NCI-H1105 (cell line): ENCODE measurements at regions not wholly inside any gene's neighbourhood (a gene's known extent, or its start where the extent isn't known, plus 50 kb on each side); places are given as distances from the start of the nearest gene placed in this dataset.

Source experiments
- DNase-seq: peaks from one replicate; lab custom pipeline; 2025; lab: John Stamatoyannopoulos, UW

GRCh38 chr3:86731501-86731901, 259.4 kb downstream of the VGLL3 start:
- no peak for DNase-seq

DNA sequence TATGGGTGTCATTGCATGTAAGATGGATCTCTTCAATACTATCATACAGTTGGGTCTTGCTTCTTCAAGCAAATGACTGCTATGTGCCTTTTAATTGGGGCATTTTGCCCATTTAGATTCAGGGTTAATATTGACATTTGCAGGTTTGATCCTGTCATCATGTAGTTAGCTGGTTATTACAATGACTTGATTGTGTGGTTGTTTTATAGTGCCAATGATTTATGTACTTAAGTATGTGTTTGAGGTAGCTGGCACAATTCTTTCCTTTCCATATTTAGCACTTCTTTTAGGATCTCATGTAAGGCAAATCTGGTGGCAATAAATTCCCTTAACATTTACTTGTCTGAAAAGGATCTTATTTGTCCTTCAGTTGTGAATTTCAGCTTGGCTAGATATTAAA, 267.5 kb downstream of the VGLL3 start:
- no peak for DNase-seq

GRCh38 chr3:86711634-86712033, 279.3 kb downstream of the VGLL3 start:
- DNase-seq, result no peak

DNA sequence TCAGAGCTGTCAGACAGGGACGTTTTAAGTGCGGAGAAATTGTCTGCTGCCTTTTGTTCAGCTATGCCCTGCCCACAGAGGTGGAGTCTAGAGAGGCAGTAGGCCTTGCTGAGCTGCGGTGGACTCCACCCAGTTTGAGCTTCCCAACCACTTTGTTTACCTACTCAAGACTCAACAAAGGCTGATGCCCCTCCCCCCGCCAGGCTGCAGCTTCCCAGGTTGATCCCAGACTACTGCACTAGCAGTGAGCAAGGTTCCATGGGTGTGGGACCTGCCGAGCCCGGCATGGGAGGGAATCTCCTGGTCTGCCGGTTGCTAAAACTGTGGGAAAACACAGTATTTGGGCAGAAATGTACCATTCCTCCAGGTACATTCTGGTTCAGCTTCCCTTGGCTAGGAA, 282.1 kb downstream of the VGLL3 start:
- DNase-seq, result no peak

DNA sequence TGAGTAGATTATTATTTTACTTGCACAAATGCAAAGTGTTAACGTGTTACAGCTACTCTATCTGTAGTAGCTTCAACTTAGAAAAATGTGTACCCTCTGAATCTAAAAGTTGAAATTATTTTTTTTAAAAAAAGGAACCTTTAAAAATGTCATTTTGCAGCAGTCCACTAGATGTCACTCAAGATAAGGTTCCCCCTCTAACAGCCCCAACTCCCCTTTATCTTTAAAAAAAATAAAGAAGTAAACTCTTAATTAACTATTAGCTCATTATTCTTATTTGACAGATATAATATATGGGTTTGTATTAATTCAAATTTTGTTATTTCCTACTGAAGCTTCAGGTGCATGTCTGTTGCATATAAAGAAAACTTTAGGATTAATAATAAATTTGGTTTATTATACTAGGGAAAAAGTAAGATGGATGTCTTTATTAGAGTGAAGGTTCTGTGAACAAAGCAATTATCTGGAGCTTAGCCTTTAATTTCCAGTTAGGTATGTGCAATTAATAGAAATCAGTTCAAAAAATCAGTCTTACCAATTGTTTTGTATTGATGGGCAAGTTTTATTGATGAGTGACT, 288.5 kb downstream of the VGLL3 start:
- no peak for DNase-seq

DNA sequence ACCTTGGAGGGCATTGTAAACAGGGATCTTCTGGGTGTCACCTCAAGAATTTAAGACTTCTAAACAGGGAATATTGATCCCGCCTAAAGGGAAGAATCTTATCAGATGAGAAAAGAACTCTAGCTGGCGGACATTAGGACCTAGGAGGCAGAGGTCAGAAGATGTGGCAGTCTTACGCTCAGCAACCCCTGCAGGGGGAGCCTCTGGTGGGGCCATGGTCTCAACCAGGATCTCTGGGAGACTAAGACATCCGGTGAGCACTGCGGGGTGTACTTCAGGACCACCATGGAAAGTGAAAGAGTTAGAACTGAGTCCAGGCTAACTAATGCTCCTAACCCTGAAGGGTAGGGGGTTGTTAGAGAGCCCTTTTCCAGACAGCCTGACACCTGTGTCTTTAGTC, 295.2 kb downstream of the VGLL3 start:
- no peak for DNase-seq

DNA sequence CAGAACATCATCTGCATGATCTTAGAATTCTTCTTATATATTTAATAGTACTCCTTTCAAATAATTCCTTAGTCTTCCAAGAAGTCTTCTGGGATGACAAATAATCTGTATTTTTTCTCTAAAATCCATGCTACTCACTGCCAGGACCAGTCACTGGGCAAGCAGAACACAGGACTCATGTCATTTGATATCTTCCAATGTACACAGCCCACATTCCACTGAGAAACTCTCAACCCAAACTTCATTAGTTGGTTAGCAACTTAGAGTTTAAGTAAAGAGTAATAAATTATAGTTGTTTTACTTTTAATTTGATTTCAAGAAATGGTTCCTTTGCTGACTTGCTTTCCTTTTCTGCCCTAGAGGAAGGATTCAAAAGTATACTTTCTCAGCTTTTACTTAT, 317.0 kb downstream of the VGLL3 start:
- no peak for DNase-seq

DNA sequence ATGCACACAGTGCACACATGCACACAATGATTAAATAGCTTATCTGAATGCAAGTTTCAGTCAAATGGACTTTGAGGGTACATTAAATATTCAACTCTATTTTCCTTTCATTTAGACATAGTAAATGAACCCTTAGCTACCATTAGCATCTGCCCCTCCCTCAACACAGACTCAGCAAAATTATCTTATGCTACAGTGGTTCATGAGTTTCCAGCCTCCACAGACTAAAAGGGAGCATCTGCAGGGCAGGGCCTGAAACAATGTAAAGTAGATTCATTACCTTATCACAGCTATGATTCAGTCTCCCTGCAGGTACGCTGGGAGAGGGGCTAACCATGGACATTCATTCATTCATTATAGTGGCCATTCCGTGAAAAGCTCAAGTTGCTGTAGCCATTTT, 329.1 kb downstream of the VGLL3 start:
- no peak for DNase-seq

DNA sequence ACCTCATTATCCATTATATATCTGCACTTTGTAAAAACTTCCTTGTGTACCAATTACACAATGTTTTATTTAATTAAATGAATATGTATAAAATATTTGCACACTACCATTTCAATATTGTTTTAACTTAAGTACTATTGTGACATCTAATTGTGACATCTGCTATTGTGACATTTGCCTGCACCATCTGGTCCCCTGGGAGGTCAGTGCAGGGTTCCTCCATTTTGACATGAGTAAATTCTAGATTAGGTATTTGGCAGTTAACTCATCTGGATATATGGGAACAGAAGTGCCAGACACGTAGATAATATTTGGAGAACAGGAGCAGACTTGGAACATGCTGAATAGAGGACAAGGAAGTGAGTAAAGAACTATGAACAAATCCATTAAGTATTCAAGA, 332.1 kb downstream of the VGLL3 start:
- peak; percentile 4 for DNase-seq

DNA sequence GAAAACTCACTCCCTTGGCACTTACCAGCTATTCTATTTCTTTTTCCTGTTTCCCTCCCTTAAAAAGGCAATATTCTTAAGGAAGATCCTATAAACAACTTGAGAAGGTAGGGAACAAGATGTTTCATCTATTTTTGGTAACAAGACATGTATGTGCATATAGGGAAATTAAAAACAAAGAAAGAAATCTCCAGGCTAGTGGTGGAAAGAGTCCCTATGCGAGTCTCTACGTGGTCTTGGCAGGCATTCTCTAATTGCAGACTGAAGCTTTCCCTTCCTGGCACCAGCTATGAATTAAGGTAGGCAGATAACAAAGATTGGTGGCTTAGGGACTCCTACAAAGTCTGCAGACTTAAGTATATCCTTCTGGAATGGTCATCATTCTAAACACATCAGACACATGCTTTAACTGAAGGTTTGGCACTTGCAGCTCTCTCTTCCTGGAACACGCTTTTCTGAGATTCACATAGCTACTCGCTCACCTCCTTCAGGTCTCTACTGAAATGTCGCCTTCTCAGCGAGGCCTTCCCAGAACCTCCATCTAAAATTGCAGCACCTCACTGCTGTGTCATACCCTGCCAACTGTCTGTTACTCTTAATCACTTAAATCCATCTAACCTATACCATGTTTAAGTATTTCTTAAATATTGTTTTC, 336.0 kb downstream of the VGLL3 start:
- DNase-seq, result no peak

- no peak for DNase-seq
These were observed 337.2 kb downstream of the VGLL3 start for GRCh38 chr3:86653661-86654205.

- no peak for DNase-seq
These were observed 342.9 kb downstream of the VGLL3 start for GRCh38 chr3:86648087-86648486.

GRCh38 chr3:86645756-86646155, 345.2 kb downstream of the VGLL3 start:
- DNase-seq, result no peak

DNA sequence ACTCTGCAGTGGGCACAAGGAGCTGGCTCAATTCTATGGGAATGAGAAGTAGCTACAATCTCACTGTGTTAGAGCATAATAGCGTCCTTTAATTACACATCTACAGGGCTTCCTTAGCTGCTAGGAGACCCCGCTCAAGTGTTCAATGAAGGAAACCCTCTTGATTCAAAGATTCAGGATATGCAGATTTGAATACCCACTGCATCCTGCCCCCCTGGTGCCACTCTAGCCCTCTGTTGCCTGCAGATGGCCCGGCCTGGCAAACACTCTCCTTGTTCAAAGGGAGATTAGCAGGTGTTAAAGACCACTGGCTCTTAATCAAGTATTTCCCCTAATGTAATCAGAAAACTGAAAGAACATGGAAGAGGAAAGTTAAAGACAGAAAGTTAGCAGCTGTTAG, 356.6 kb downstream of the VGLL3 start:
- no peak for DNase-seq

DNA sequence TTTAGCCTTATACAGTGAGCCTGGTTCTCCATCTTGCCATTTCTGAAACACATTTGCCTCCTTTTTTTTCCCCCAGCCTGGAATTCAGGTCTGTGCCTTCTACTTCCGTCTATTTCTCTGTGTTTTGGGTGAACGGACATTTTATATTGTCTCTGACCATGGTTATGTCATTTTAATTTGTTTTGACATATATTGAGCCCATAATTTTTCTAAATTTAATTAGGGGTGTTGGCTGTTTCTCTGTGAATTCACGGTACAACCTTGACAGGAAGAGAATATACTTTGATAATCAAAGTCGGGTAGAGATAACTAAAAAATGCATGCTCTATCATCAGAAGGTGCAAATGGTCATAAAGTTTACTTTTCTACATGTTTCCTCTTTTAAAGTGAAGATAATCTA, 361.4 kb downstream of the VGLL3 start:
- no peak for DNase-seq

DNA sequence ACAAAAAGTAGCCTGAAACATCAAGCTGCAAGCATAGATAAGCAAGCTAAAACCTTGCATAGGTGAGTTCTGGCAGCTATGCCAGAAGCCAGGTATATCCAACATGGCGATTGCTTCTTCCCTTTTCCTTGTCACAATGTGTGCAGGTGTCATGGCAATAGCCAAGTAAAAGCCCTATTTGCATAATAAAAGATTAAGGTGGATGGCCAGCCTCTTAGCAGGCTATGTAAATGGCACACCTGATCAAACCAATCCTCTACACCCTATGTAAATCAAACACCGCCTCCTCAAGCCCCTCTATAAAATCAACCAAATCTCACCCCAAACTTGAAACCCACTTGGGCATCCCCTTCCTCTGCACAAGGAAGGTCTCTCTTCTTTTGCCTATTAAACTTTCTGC, 366.8 kb downstream of the VGLL3 start:
- DNase-seq, result no peak

DNA sequence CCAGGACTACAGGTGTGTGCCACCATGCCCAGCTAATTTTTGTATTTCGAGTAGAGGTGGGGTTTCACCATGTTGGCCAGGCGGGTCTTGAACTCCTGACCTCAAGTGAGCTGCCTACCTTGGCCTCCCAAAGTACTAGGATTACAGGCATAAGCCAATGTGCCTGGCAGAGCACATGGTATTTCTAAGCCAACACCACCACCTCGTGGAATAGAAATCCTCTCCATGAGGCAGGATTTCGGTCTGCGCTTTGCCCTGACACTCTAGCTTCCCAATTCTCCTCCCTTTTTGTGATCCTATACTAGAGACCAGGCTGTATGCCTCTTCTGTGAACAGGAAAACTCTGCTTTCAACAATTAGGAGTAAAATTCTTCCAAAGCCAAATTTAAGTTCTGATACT, 372.2 kb downstream of the VGLL3 start:
- DNase-seq, result no peak

GRCh38 chr3:86605166-86605565, 385.8 kb downstream of the VGLL3 start:
- no peak for DNase-seq

GRCh38 chr3:86595696-86596095, 395.3 kb downstream of the VGLL3 start:
- DNase-seq, result no peak

DNA sequence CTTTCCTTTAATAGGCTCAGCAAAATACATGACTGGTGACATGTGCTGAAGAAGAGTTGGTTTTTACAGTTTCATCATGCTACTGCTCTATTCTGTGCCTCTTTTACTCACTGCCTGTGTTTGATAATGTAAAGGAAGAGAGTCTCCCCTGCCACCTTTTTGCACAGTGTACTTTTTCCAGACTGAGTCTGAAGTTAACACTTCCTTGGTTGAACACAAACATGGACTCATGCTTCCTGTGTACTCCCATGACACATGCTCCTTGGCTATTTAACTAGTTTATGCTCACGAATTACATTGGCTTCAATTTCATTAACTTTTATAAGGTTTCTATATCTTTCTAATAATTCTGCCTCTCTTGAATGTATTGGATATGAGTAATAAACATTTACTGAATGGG, 396.1 kb downstream of the VGLL3 start:
- DNase-seq, result no peak

- DNase-seq, result no peak
These were observed 412.9 kb downstream of the VGLL3 start for GRCh38 chr3:86578071-86578470.

DNA sequence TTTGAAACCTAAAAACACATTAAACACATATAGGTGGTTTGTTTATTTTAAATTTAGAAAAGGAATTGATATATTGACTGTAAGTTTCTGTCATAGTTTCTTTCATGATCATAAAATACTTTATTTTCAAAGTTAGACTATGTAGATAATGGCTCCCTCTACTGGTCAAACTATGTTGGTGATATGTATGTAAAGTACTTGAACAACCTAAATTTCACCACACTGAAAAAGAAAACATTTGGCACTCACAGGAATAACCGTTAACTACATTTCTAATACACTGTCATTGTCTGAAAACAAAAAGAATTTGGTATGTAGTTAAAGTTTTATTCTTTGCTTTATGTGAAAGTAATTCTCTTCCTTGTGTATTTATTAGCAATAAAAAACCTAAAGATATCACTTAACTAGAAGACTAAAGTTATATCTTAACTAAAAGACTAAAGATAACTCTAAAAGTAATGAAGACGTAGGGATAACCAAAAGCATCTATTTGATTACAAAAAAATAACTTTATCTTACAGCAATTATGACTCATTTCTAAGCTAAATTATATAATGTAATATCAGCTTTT, 427.5 kb downstream of the VGLL3 start:
- DNase-seq, result peak; percentile 11

- DNase-seq, result no peak
These were observed 428.9 kb downstream of the VGLL3 start for GRCh38 chr3:86562090-86562489.

DNA sequence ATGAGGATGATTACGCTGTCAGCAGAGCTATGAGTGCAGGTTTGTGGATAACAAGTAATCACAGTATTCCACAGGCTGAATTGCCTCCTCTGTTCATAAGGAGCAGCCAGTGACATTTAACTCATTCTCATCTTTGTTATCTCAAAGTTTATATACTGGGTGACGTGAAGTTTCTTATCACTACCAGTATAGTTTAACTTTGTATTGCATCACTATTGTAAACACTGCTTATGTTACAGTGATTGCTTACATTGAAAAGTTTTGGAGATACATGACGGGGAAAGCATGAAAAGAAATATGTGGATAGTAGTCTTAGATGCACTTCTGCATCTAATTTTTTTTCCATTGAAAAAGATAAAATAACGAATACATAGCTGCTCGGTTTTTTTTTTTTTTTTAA, 429.7 kb downstream of the VGLL3 start:
- DNase-seq, result no peak
